ENCODE measurements at regions not wholly inside any gene's neighbourhood (a gene's known extent, or its start where the extent isn't known, plus 50 kb on each side); places are given as distances from the start of the nearest gene placed in this dataset.

DNA sequence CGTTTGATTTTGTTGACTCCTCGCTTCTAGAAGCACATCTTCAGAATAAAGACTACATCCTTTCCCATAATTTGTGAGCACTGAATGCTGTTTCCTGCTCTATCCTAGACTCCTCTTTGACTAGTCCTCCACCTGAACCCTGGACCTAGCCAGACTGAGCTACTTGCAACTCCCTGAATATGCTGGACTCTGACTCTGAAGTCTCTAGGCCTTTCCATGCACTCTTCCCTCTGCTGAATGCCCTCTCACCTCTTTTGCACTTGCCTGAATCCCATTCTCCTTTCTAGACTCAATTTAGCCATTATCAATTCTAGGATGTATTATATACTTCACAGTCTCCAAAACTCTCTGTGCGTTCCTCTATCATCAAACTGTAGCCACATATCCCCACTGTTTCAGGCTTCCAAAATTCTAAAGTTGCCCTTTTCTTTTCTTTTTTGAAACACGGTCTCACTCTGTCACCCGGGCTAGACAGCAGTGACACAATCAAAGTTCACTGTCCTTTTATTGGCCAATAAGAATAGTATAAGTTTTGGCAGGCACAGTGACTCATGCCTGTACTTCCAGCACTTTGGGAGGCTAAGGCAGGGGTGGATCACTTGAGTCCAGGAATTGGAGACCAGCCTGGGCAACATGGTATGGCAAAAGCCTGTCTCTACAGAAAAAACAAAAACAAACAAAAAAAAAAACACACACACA is 127.0 kb downstream of the LTN1 start:
- Histone ChIP-seq H3K4me1 (no peaks in the 10 kb centered on the region), H3K4me3 (no peak overlapping the region), H3K27me3 (no peaks in the 10 kb centered on the region), H3K36me3 (no peaks in the 10 kb centered on the region), H3K9me3 (no peaks in the 10 kb centered on the region), H3K27ac (no peak overlapping the region)
- TF ChIP-seq CTCF (IDR thresholded peaks at IDR 0.05) (no peak), POLR2A (IDR thresholded peaks at IDR 0.05) (no peak)
- no peak for DNase-seq
- intact Hi-C loops (cut with DNase I; ENCODE audit: low total_unique reads) = no loop called here

- Histone ChIP-seq H3K27ac (peak overlapping the region; percentile 68 to 78), H3K4me3 (no peak overlapping the region), H3K27me3 (no peaks in the 10 kb centered on the region), H3K9me3 (no peaks in the 10 kb centered on the region), H3K4me1 (no peaks in the 10 kb centered on the region), H3K36me3 (no peaks in the 10 kb centered on the region)
- intact Hi-C loops (cut with DNase I; ENCODE audit: low total_unique reads) = no loop called here
- DNase-seq = no peak
- no peak for TF ChIP-seq POLR2A (IDR thresholded peaks at IDR 0.05)
- TF ChIP-seq CTCF (IDR thresholded peaks at IDR 0.05) = no peak
Measured at GRCh38 chr21:28858424-28858823, 134.3 kb downstream of the LTN1 start.

GRCh38 chr21:28857752-28858151 is 134.9 kb downstream of the LTN1 start:
- Histone ChIP-seq H3K36me3 (no peaks in the 10 kb centered on the region), H3K4me1 (no peaks in the 10 kb centered on the region), H3K27ac (peak overlapping the region; percentile 68 to 78), H3K9me3 (no peaks in the 10 kb centered on the region), H3K4me3 (no peak overlapping the region), H3K27me3 (no peaks in the 10 kb centered on the region)
- intact Hi-C loops (cut with DNase I; ENCODE audit: low total_unique reads) = no loop called here
- TF ChIP-seq CTCF (IDR thresholded peaks at IDR 0.05) = no peak
- DNase-seq = no peak

GRCh38 chr21:28856588-28857250 is 136.0 kb downstream of the LTN1 start:
- H3K36me3 ChIP-seq = no peaks in the 10 kb centered on the region
- peak in 1 of 2 donors; percentile 20 for DNase-seq
- TF ChIP-seq POLR2A (IDR thresholded peaks at IDR 0.05) = no peak
- TF ChIP-seq CTCF (IDR thresholded peaks at IDR 0.05) = no peak
- no peak overlapping the region for H3K4me3 ChIP-seq
- H3K27me3 ChIP-seq = no peaks in the 10 kb centered on the region
- H3K27ac ChIP-seq = peak overlapping the region; percentile 68 to 78
- no peaks in the 10 kb centered on the region for H3K9me3 ChIP-seq
- intact Hi-C loops (cut with DNase I; ENCODE audit: low total_unique reads) = no loop called here
- H3K4me1 ChIP-seq = no peaks in the 10 kb centered on the region

GRCh38 chr21:28852706-28853105 is 140.0 kb downstream of the LTN1 start:
- Histone ChIP-seq H3K27ac (no peak overlapping the region), H3K4me3 (no peak overlapping the region), H3K4me1 (no peaks in the 10 kb centered on the region), H3K36me3 (no peaks in the 10 kb centered on the region), H3K9me3 (no peaks in the 10 kb centered on the region), H3K27me3 (no peaks in the 10 kb centered on the region)
- no peak for DNase-seq
- TF ChIP-seq CTCF (IDR thresholded peaks at IDR 0.05) = no peak
- TF ChIP-seq POLR2A (IDR thresholded peaks at IDR 0.05) = no peak
- intact Hi-C loops (cut with DNase I; ENCODE audit: low total_unique reads) = no loop called here

Data from uterus (tissue), 3 donors.